Activated CD8-positive, alpha-beta memory T cell treated with anti-CD3 and anti-CD28 coated beads for 1 hour (primary cell): ENCODE measurements at regions not wholly inside any gene's neighbourhood (a gene's known extent, or its start where the extent isn't known, plus 50 kb on each side); places are given as distances from the start of the nearest gene placed in this dataset.
"Not testable (repeated sequence)": the region's sequence is repeated elsewhere in the genome, so short reads cannot be mapped to it uniquely, and the experiment has no call there.

Experiments used
- DNase-seq, 2 donors: peaks; one replicate each; pipeline ENCODE4 v3.0.0-alpha.2; 2020; ENCODE audit warnings: low read depth in 1 of 2; ENCODE audit errors: extremely low read depth in 1 of 2

DNA sequence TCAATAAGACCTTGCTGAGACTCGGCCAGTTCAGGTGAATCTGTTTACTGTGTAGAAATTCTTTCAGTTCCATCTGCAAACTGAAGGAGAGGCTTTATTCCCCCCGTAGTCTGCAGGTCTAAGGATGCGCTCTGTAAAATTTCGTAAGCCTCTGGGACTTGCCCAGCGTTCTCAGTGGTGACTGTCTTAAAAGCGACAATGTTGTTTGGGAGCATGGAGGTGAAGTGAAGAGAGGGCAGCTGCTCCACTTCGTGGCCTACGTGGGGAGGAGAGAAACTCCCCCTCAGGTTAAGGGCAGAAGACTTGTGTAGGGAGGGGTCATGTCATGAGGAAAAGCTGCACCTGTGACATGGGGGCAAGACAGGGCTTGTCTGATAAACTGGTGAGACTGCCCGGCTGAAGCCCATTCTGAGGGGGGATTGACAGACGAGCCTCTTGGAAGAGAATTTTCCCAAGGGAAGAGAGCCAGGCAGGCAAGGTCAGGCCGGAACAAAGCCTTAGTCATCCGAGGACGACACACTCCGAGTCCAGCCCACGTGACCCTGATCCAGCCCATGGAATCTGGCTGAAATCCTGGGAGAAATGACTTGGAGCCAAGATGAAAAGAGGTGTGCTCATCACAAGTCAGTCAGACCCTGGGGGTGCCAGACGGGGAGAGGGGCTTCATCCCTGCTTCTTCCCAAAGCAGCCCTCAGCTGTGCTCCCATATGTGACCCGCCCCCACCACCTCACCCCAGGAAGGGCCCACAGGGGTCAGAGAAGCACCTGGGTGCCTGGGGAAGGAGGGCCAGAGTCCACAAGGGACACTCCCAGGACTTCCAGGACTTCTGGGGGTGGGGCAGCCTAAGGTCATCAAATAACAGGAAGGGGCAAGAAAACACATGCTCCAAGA is 88.5 kb upstream of the SH3BP4 start:
- no peak for DNase-seq

GRCh38 chr2:234861841-234862735 is 89.7 kb upstream of the SH3BP4 start:
- no peak for DNase-seq

DNA sequence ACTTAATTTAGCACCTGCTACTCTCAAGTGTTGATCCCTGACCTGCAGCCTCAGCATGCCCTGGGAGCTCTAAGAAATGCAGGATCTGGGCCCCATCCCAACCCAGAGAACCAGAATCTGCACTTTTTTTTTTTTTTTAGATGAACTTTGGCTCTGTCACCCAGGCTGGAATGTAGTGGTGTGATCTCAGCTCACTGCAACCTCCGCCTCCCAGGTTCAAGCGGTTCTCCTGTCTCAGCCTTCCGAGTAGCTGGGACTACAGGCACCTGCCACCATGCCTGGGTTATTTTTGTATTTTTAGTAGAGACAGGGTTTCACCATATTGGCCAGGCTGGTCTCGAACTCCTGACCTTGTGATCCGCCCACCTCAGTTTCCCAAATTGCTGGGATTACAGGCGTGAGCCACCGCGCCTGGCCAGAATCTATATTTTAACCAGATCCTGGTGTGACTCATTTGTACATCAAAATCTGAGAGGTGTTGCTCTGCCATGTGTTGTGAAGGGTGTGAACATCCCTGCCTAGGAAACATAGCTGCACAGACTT is 92.4 kb upstream of the SH3BP4 start:
- DNase-seq: not testable (repeated sequence)

GRCh38 chr2:234858790-234859329 is 93.0 kb upstream of the SH3BP4 start:
- DNase-seq: no peak

- DNase-seq: no peak
Observed at GRCh38 chr2:234858145-234858544, 93.7 kb upstream of the SH3BP4 start.

- no peak for DNase-seq
Observed at GRCh38 chr2:234853729-234854128, 98.1 kb upstream of the SH3BP4 start.

GRCh38 chr2:234852941-234853340 is 98.9 kb upstream of the SH3BP4 start:
- DNase-seq: no peak

DNA sequence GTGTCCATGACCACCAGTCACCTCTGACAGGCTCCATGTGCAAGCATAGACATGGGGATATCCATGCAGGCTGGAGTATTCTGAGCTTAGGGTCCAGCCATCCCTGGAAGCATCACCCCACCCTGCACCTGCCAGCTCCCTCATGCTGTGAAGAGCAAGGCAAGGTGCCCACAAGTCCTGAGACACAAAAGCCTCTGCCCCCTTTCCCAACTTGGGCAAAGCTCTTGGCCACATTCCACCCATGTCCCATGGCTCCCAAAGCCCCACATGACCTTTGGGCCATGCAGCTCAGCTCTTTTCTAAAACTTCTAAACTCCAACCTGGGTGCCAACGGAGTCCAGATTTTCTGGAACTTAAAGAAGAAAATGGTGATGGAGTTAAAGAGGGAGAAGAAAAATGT is 99.8 kb upstream of the SH3BP4 start:
- no peak for DNase-seq

DNA sequence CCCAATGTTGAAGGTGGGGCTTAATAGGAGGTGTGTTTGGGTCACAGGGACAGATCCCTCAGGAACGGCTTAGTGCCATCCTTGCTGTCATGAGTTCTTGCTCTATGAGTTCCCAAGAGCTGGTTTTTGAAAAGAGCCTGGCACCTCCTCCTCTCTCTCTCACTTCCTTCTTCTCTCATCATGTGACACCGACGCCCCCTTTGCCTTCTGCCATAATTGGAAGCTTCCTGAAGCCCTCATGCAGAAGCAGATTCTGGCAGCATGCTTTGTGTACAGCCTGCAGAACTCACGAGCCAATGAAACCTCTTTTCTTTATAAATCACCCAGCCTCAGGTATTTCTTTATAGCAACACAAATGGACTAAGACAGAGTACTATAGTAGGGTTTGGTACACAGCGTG is 100.4 kb upstream of the SH3BP4 start:
- no peak for DNase-seq

GRCh38 chr2:234850818-234851217 is 101.0 kb upstream of the SH3BP4 start:
- no peak for DNase-seq

- no peak for DNase-seq
Observed at GRCh38 chr2:234849678-234850077, 102.1 kb upstream of the SH3BP4 start.

GRCh38 chr2:234848578-234848977 is 103.2 kb upstream of the SH3BP4 start:
- no peak for DNase-seq

DNA sequence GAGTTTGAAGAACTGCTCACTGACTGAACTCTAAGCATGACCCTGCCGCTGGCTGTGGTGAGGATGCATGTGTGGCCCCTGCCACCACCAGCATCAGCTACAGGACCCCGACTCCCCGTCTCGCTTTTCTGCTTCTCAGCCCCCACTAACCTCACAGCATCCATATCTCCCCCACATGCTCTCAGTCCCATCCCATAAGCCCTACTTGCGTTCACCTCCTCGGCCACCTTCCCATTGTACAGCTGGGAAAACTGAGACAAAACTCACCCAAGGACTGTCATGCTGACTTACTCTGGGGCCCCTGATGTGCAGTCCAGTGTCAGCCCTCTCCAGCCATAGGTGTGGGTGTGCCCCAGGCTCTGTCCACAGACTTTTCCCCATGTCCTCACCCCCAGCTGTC is 104.2 kb upstream of the SH3BP4 start:
- no peak for DNase-seq

- no peak for DNase-seq
Observed at GRCh38 chr2:234847364-234847635, 104.5 kb upstream of the SH3BP4 start.

DNA sequence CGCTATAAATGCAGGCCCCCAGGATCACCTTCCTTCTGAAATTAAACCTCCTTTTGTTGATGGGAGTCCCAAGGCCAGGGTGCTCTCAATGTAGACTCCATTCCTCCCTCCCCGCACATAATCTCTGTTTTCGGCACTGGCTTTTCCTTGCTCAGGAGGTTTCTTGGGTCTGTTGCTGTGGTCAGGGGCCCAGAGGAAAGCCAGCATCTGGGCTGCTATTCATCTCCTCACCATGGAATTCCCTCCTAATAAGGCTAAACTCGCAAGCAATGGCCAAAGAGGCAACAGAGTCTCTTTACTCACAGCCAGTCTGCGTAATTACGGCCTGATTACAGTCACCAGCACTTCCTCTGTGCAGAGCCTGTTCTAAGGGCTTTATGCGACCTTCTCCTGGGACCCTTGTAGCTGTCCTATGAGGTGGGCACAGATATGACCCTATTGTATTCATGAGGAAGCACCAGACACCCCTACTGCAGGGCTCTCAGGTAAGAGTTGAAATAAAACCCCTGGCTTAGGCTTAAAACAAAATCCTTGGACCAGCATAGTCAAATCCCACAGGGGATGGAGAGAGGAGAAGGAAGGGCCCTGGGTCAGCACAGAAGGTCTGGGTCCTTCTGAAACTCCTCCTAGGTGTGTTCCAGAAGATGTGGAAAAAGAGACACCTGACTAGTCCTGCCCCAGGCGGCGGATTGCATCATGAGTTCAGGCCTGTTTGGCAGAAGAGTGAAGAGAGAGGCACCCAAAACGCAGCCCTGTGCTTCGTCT is 105.0 kb upstream of the SH3BP4 start:
- no peak for DNase-seq

DNA sequence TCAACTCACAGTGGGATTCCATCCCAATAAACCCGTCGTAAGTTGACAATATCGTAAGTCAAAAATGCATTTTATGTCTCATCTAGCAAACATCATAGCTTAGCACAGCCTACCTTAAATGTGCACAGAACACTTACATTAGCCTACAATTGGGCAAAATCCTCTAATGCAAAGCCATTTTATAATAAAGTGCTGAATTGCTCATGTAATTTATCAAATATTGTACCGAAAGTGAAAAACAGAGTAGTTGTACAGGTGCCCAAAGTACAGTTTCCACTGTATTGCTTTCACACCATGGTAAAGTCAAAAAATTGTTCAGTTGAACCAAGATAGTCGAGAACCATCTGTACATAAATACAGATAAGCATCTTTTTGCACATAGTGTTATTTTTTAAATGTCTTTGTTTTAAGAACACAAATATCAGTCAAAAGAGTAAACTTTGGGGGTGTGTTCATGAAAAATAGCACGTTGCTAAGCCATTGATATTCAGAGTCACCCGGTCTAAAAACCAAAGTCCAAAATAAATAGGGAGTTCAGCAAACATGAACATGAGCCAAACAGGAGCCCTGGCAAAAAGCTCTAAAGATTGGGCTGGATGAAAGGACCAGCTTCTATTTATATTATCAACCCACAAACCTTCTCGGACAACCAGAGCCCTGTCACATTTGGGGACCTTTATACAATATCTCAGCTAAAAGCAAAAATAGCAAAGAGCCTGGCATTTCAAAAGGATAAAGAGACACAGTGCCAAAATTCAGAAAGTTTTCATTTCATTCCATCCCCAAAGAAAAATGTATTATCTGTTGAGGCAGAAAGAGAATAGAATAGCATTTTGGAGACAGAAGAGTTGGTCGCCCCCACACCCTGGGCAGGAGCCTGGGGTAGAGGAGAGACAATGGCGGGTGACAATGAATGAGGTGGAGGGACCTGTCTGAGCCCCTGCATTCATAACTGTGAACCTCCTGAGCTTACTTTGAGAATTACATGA is 105.9 kb upstream of the SH3BP4 start:
- no peak for DNase-seq

GRCh38 chr2:234843411-234843810 is 108.4 kb upstream of the SH3BP4 start:
- no peak for DNase-seq

DNA sequence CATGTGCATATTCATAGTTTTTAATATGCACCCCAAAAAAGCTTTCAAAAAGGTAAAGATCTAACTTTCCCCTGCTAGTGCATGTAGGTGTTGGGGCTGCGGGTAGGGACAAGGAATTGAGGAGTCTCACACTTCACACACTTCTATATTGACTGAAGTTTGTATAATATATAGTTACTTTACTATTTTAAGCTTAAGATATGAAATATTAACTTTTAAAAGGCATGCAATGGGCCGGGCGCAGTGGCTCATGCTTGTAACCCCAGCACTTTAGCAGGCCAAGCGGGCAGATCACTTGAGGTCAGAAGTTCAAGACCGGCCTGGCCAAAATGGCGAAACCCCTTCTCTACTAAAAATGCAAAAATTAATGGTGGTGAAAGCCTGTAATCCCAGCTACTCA is 109.1 kb upstream of the SH3BP4 start:
- DNase-seq: no peak

DNA sequence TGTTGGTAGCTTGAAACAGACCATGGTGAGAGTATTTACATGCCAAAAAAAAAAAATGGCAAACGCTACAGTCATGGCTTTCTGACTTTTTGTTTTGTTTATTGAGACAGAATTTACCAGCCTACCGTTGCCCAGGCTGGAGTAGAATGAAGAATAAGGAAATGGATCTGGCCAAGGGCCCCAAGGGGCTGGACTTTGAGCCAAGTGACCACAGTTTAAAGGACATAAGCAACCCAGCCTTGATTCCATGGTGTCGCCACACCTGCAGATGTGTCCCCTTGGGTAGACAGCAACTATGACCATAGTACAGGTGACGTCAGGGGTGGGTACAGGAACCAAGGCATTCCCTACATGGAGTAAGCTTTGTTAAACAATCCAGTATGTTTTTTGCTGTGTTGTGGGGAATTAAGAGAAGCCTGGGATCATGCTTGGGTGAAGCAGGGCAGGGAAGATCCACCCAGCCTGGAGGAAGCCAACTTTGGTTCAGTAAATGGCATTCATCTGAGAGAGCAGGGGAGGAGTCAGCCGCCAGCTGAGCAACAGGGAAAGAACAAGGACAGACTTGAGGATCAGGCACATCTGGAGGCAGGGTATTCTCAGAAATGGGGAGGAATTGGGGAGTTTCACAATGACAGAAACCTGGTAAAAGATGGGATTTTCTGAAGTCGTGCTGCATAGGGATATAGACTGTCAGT is 110.3 kb upstream of the SH3BP4 start:
- no peak for DNase-seq
